HG03196 (cell line): ENCODE measurements at regions not wholly inside any gene's neighbourhood (a gene's known extent, or its start where the extent isn't known, plus 50 kb on each side); places are given as distances from the start of the nearest gene placed in this dataset.
A peak's percentile ranks its signal among the peaks of the same experiment; 100 is the strongest.
"Not testable (repeated sequence)": the region's sequence is repeated elsewhere in the genome, so short reads cannot be mapped to it uniquely, and the experiment has no call there.

Experiments
- ATAC-seq: cut with Tn5 transposase; IDR thresholded peaks from one replicate; pipeline ENCODE4 v1.9.1; 2021; ENCODE audit not compliant: unreplicated experiment

- not testable (repeated sequence) for ATAC-seq
These were observed 79.8 kb upstream of the ADGRL1 start for GRCh38 chr19:14285726-14286125.

- ATAC-seq: peak; percentile 96
These were observed 78.0 kb upstream of the ADGRL1 start for GRCh38 chr19:14283813-14284520.

GRCh38 chr19:14279270-14279669 lies 73.3 kb upstream of the ADGRL1 start:
- not testable (repeated sequence) for ATAC-seq

GRCh38 chr19:14277608-14278007 lies 71.6 kb upstream of the ADGRL1 start:
- no peak for ATAC-seq

- not testable (repeated sequence) for ATAC-seq
These were observed 69.9 kb upstream of the ADGRL1 start for GRCh38 chr19:14275823-14276222.

GRCh38 chr19:14272623-14273022 lies 66.7 kb upstream of the ADGRL1 start:
- ATAC-seq: no peak

DNA sequence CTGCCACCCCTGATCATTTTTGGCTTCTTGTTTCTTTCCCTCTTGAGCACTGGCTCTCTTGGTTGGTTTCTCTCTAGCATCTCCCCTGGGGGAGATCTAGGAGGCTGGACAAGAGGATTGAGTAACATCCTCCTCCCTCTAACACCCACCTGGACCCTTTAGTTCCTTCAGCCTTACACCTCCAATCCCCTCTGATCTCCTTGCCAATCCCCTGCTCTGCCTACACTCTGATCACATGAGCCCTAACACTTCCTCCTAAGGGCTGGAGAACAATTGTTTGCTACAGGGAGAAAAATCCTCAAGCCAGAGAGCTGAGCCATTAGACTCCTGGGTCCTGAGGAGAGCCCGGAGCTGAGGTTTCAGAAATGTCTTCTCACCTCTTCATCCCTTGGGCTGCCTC lies 65.9 kb upstream of the ADGRL1 start:
- no peak for ATAC-seq

GRCh38 chr19:14270557-14270956 lies 64.6 kb upstream of the ADGRL1 start:
- ATAC-seq: not testable (repeated sequence)

- ATAC-seq: no peak
These were observed 61.3 kb upstream of the ADGRL1 start for GRCh38 chr19:14267224-14267741.

GRCh38 chr19:14266208-14266607 lies 60.2 kb upstream of the ADGRL1 start:
- ATAC-seq: not testable (repeated sequence)

- no peak for ATAC-seq
These were observed 59.5 kb upstream of the ADGRL1 start for GRCh38 chr19:14265290-14266036.

GRCh38 chr19:14255902-14256649 lies 50.1 kb upstream of the ADGRL1 start:
- ATAC-seq: not testable (repeated sequence)
